K562 (cell line): ENCODE measurements at regions not wholly inside any gene's neighbourhood (a gene's known extent, or its start where the extent isn't known, plus 50 kb on each side); places are given as distances from the start of the nearest gene placed in this dataset.

Experiments
- ATAC-seq: fragments of 200-7000 bp; cut with Tn5 transposase; 3 replicates; pipeline ENCODE4 v1.9.1; 2020; ENCODE audit warnings: moderate library complexity
- BruUV-seq: library from RNA; stranded (reverse); fragments of 400-500 nt; replicated peaks from 2 replicates; lab custom pipeline; 2021; lab: Mats Ljungman, UMichigan
- CTCF ChIA-PET: fragments of 300-600 bp; formaldehyde crosslinking; extraction: SDS; loops from one replicate; lab custom pipeline; 2021; ENCODE audit warnings: low intra/inter-chr PET ratio; lab: Yijun Ruan, JAX
- POLR2A ChIA-PET: fragments of 300-600, 350-650 bp; sonication (Branson Sonifier 250); formaldehyde crosslinking; extraction: SDS; loops from one replicate; lab custom pipeline; 2021; ENCODE audit warnings: antibody characterized with exemption, inconsistent platforms; lab: Yijun Ruan, JAX
- DNase-seq, 4 experiments: peaks; one replicate each; pipeline versions ENCODE4 v3.0.0 to v3.0.0-alpha.2; 2011 to 2018; ENCODE audit warnings: low spot score in 3 of 4, mixed read lengths in 3 of 4; ENCODE audit errors: extremely low read depth in 1 of 4
- FAIRE-seq: peaks from 2 replicates; lab custom pipeline; 2011; peaks lifted over from hg19 to GRCh38; lab: Jason Lieb, UNC
- H2AFZ ChIP-seq: 2 replicates; pipeline ENCODE4 v1.6.0; 2011; ENCODE audit warnings: low read depth, low read length, control low read depth, inconsistent platforms
- H3K27ac ChIP-seq: fragments of 200-600 bp; 3 replicates; pipeline ENCODE4 v1.8.0; 2011; ENCODE audit warnings: low read depth, mild to moderate bottlenecking, control low read depth, inconsistent platforms, low read length, moderate library complexity, mixed read lengths; ENCODE audit errors: extremely low read depth
- H3K27me3 ChIP-seq, 2 experiments: fragments of 300-600 bp in 1 of 2; 2 replicates in 1 of 2; 3 replicates in 1 of 2; pipeline versions ENCODE4 v1.6.0 to v1.8.0; 2011; ENCODE audit warnings: inconsistent platforms in 2 of 2, low read length in 2 of 2, mild to moderate bottlenecking in 1 of 2, mixed read lengths in 1 of 2, moderate library complexity in 1 of 2; ENCODE audit not compliant: control insufficient read depth in 2 of 2, insufficient read depth in 2 of 2
- H3K36me3 ChIP-seq: fragments of 300-600 bp; 3 replicates; pipeline ENCODE4 v1.8.0; 2011; ENCODE audit warnings: mild to moderate bottlenecking, low read length, inconsistent platforms; ENCODE audit not compliant: control insufficient read depth, insufficient read depth
- H3K4me1 ChIP-seq, 2 experiments: fragments of 200-600 bp in 1 of 2; replicated peaks in 1 of 2; 2 replicates in 1 of 2; 3 replicates in 1 of 2; pipeline versions ENCODE4 v1.5.1 to v1.8.0; 2011; ENCODE audit warnings: inconsistent platforms in 2 of 2, low read length in 2 of 2, mild to moderate bottlenecking in 1 of 2, mixed read lengths in 1 of 2, moderate library complexity in 1 of 2; ENCODE audit not compliant: control insufficient read depth in 2 of 2, insufficient read depth in 2 of 2
- H3K4me2 ChIP-seq: 2 replicates; pipeline ENCODE4 v1.6.1; 2011; ENCODE audit warnings: low read length, control low read depth, inconsistent platforms, mixed read lengths; ENCODE audit not compliant: insufficient read depth
- H3K4me3 ChIP-seq: fragments of 200-600 bp; sonication (generic), shearing (Covaris generic); 2 replicates; pipeline ENCODE4 v1.5.1; 2016; ENCODE audit warnings: control low read depth, inconsistent platforms
- H3K79me2 ChIP-seq: fragments of 200-600 bp; 3 replicates; pipeline ENCODE4 v1.8.0; 2011; ENCODE audit warnings: low read length, inconsistent platforms; ENCODE audit not compliant: control insufficient read depth, insufficient read depth
- H3K9ac ChIP-seq, 2 experiments: 2 replicates each; pipeline versions ENCODE4 v1.6.0 to v1.6.1; 2011; ENCODE audit warnings: low read depth in 2 of 2, low read length in 2 of 2, control low read depth in 1 of 2, inconsistent platforms in 1 of 2, mild to moderate bottlenecking in 1 of 2, mixed read lengths in 1 of 2; ENCODE audit not compliant: insufficient read depth in 1 of 2
- H3K9me1 ChIP-seq: one replicate; pipeline ENCODE4 v1.6.0; 2011; ENCODE audit warnings: inconsistent platforms, mild to moderate bottlenecking, low read length, moderate library complexity; ENCODE audit not compliant: control insufficient read depth, insufficient read depth
- H3K9me3 ChIP-seq: replicated peaks from 2 replicates; pipeline ENCODE4 v1.5.1; 2011; ENCODE audit warnings: low read depth, low read length, inconsistent platforms; ENCODE audit not compliant: control insufficient read depth, insufficient read depth
- H4K20me1 ChIP-seq: replicated peaks from 2 replicates; pipeline ENCODE4 v1.6.1; 2011; ENCODE audit warnings: low read length, inconsistent platforms, mixed read lengths; ENCODE audit not compliant: control insufficient read depth, insufficient read depth
- ATF2 ChIP-seq: sonication (generic); formaldehyde crosslinking; IDR thresholded peaks from 2 replicates; pipeline ENCODE4 v1.8.1; 2022; ENCODE audit warnings: missing genetic modification reagents
- DIDO1 ChIP-seq: fragments of 450-650 bp; IDR thresholded peaks from 2 replicates; pipeline ENCODE4 v1.6.1; 2016; ENCODE audit warnings: low read depth, missing biosample characterization, missing genetic modification characterization
- FOXK1 ChIP-seq: sonication (generic); formaldehyde crosslinking; IDR thresholded peaks from 2 replicates; pipeline ENCODE4 v1.8.0; 2022; ENCODE audit warnings: missing genetic modification reagents, mild to moderate bottlenecking, borderline replicate concordance
- YBX1 ChIP-seq: fragments of 450-650 bp; IDR thresholded peaks from 2 replicates; pipeline ENCODE4 v1.7.1; 2016; ENCODE audit warnings: mild to moderate bottlenecking
- WGBS: fragments of 100-300 bp; shearing (Covaris generic); methylation state at CpG from one replicate; pipeline ENCODE4 v1.1.6; 2016; ENCODE audit warnings: low coverage, mixed read lengths; ENCODE audit not compliant: insufficient coverage; ENCODE audit errors: missing lambda C conversion rate; 5-methylcytosine and 5-hydroxymethylcytosine counted together
- in situ Hi-C: fragments of 300-500 bp; cut with MboI; formaldehyde crosslinking; loops from 4 replicates; pipeline ENCODE4 v1.15.0; 2018; ENCODE audit warnings: inconsistent platforms, mixed read lengths
- intact Hi-C: fragments of 100-400 bp; cut with micrococcal nuclease; formaldehyde crosslinking; loops from 2 replicates; pipeline ENCODE4 v1.14.2; 2022
- TF ChIP-seq, protein P1 (sequence below): sonication (generic); IDR thresholded peaks from 2 replicates; pipeline ENCODE4 v1.6.1; 2016
- TF ChIP-seq, protein P2 (sequence below): fragments of 250-450 bp; sonication (Bioruptor Pico); IDR thresholded peaks from 2 replicates; pipeline ENCODE4 v1.4.0; 2020; ENCODE audit warnings: mild to moderate bottlenecking, moderate library complexity

DNA sequence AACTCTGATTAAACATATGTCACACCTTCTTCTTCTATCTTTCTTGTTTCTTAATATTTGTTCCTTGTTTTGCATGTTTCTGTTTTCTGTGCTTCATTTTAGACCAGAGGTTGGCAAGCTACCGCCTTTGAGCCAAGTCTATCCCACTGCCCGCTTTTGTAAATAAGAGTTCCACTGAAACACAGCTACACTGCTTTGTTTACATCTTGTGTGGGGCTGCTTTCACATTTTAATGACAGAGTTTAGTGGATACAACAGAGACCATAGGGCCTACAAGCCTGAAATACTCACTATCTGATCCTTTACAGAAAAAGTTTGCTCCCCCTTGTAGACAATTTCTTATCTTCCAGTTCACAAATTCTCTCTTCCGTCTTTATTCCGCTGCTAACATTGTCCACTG is 109.4 kb upstream of the SPACA1 start:
- H3K79me2 ChIP-seq: no peaks in the 10 kb centered on the region
- POLR2A ChIA-PET: no interaction called here
- H4K20me1 ChIP-seq: 0 out of 2 replicates have a peak, but pooled peaks cover 2% of the 10 kb centered on the region
- CTCF ChIA-PET: no interaction called here
- no peaks in the 10 kb centered on the region for H3K9me1 ChIP-seq
- no peak overlapping the region for H3K9ac ChIP-seq
- no TSS peak for BruUV-seq
- no peaks in the 10 kb centered on the region for H3K4me1 ChIP-seq
- DNase-seq: no peak
- H3K27ac ChIP-seq: no peak overlapping the region
- in situ Hi-C loops: no loop called here
- no peak overlapping the region for H3K4me2 ChIP-seq
- no peaks in the 10 kb centered on the region for H3K9me3 ChIP-seq
- intact Hi-C loops: no loop called here
- H2AFZ ChIP-seq: no peak overlapping the region
- no peak overlapping the region for H3K4me3 ChIP-seq
- no peak for FAIRE-seq
- no peak for ATAC-seq
- TF ChIP-seq, protein P1, sequence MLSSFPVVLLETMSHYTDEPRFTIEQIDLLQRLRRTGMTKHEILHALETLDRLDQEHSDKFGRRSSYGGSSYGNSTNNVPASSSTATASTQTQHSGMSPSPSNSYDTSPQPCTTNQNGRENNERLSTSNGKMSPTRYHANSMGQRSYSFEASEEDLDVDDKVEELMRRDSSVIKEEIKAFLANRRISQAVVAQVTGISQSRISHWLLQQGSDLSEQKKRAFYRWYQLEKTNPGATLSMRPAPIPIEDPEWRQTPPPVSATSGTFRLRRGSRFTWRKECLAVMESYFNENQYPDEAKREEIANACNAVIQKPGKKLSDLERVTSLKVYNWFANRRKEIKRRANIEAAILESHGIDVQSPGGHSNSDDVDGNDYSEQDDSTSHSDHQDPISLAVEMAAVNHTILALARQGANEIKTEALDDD: no peak
- TF ChIP-seq DIDO1: no peak
- TF ChIP-seq YBX1: no peak
- no peak for TF ChIP-seq ATF2
- no peak for TF ChIP-seq FOXK1 (CRISPR knock-in tag)
- TF ChIP-seq, protein P2, sequence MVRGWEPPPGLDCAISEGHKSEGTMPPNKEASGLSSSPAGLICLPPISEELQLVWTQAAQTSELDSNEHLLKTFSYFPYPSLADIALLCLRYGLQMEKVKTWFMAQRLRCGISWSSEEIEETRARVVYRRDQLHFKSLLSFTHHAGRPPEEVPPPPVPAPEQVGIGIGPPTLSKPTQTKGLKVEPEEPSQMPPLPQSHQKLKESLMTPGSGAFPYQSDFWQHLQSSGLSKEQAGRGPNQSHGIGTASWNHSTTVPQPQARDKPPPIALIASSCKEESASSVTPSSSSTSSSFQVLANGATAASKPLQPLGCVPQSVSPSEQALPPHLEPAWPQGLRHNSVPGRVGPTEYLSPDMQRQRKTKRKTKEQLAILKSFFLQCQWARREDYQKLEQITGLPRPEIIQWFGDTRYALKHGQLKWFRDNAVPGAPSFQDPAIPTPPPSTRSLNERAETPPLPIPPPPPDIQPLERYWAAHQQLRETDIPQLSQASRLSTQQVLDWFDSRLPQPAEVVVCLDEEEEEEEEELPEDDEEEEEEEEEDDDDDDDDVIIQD (CRISPR knock-in tag): no peak
- no peaks in the 10 kb centered on the region for H3K36me3 ChIP-seq
- WGBS: 7% methylated on average over 4 of the region's 4 CpGs
- H3K27me3 ChIP-seq: peaks cover 0 to 7% of the 10 kb centered on the region in 2 experiments; a peak in 1 of 5 replicates
